ENCODE measurements at regions not wholly inside any gene's neighbourhood (a gene's known extent, or its start where the extent isn't known, plus 50 kb on each side); places are given as distances from the start of the nearest gene placed in this dataset.

- TF ChIP-seq CTCF (IDR thresholded peaks at IDR 0.05) (no peak), POLR2AphosphoS5 (IDR thresholded peaks at IDR 0.05; ENCODE audit: low read depth, low read length) (no peak), REST (IDR thresholded peaks at IDR 0.05; ENCODE audit: insufficient read depth in 1 of 2, low read depth in 2 of 2, low read length in 1 of 2) (no peak), TCF7L2 (IDR thresholded peaks at IDR 0.05; ENCODE audit: low read depth, low read length) (no peak), SIN3A (IDR thresholded peaks at IDR 0.05; ENCODE audit: borderline replicate concordance, insufficient read depth, low read depth, low read length) (no peak)
These were observed 743.1 kb downstream of the KCNJ18 start for GRCh38 chr17:22435231-22435974.

All from Panc1 (cell line).